NCI-H2227 treated with DMSO at 0.1 percent for 48 hours (cell line): ENCODE measurements at regions not wholly inside any gene's neighbourhood (a gene's known extent, or its start where the extent isn't known, plus 50 kb on each side); places are given as distances from the start of the nearest gene placed in this dataset.

ENCODE experiments used
- DNase-seq: peaks from one replicate; lab custom pipeline; 2025; lab: John Stamatoyannopoulos, UW

DNA sequence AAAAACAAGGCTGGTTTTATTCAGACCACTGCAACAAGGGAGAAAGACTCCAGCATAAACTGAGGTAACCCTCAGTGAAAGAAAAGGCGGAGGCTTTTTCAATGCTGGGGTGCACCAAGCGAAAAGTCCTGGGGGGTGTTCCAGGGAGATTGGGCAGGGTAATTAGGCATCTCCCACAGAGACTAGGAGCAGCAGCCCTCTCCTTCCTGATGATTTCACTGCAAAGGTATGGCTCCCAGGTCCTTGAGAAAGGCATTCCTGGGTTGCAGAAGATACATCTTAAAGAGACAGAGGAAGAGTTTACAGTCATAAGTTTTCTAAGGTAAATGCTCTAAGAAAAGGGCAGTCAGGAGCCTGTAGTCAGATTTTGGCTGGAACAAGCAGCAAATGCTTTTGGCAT, 412.0 kb downstream of the FOXO1 start:
- no peak for DNase-seq

GRCh38 chr13:40255551-40255950, 410.9 kb downstream of the FOXO1 start:
- DNase-seq: no peak

DNA sequence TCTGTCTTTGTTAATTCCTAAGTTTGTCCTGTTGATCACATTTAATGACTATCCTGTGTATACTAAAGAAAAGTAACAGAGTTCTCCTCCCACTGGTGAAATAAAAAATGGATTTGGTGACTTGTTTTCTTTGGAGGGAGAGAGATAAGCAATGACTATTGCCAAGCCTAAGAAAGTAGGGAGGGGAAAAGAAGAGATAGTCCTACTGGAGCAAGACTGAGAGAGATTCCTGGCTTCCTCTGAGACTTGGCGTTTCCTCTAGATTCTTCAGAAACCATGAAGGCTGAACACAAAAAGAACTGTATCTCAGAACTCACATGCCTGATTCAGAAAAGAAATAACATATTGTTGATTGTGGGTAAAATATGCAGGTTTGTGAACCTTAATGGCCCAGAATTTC, 406.5 kb downstream of the FOXO1 start:
- DNase-seq: no peak

GRCh38 chr13:40261336-40261735, 405.1 kb downstream of the FOXO1 start:
- DNase-seq: no peak

DNA sequence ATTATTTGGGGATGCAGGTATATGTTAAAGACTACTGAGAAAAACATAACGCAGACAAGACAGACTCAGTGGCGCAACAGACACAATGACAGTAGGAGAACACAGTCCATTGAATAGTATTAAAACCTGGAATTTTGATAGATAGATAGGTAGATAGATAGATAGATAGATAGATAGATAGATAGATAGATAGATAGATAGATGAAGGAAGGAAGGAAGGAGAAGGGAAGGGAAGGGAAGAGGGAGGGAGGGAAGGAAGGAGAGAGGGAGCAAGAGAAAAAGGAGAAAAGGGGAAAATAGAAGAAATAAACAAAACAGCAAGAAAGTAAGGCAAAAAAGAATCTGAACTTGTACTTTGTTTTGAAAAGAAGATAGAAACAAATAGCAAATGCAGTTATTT, 404.5 kb downstream of the FOXO1 start:
- no peak for DNase-seq

GRCh38 chr13:40269086-40269485, 397.4 kb downstream of the FOXO1 start:
- no peak for DNase-seq

- no peak for DNase-seq
Measured at GRCh38 chr13:40270726-40271125, 395.7 kb downstream of the FOXO1 start.

- DNase-seq: no peak
Measured at GRCh38 chr13:40271271-40271885, 395.1 kb downstream of the FOXO1 start.

GRCh38 chr13:40271931-40272775, 394.3 kb downstream of the FOXO1 start:
- DNase-seq: no peak

- DNase-seq: no peak
Measured at GRCh38 chr13:40272776-40273139, 393.7 kb downstream of the FOXO1 start.

GRCh38 chr13:40273253-40274025, 393.0 kb downstream of the FOXO1 start:
- no peak for DNase-seq

DNA sequence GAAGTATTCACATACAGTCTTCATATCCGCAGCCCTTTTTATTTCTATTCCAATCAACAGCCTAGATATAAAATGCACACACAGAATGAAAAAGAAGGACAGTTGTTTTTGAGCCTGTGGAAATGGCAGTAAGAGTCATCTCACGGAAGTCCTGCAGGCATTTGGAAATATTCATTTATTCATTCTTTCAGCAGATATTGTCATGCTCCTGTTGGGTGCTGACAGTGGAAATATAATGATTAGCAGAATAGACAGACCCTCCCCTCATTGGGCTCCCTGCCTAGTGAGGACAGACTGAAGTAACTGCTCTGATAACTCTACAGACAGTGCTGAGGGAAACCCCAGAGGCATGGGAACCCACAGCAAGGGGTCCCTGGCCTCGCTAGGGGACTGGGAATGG, 392.3 kb downstream of the FOXO1 start:
- DNase-seq: no peak

GRCh38 chr13:40275155-40275554, 391.3 kb downstream of the FOXO1 start:
- DNase-seq: no peak

GRCh38 chr13:40275636-40276035, 390.8 kb downstream of the FOXO1 start:
- DNase-seq: no peak

DNA sequence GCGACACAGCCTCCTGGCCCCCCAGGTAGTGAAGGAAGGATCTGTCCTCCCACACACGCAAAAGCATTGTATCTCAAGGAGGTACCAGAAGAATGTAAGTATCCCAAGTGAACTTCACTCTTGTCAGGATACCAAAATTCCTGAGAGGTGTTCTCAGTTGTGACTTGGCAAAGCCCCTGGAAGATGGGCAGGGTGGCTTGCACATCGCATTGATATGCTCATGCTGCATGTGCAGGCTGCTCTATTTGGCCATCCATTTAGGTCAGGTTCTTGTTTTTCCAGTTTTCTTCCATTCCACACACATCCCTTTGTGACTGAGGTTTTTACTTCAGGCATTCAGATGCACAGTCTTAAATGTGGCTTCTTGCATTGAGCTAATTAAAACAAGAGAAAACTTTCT, 382.8 kb downstream of the FOXO1 start:
- no peak for DNase-seq

- DNase-seq: no peak
Measured at GRCh38 chr13:40285634-40286033, 380.8 kb downstream of the FOXO1 start.

DNA sequence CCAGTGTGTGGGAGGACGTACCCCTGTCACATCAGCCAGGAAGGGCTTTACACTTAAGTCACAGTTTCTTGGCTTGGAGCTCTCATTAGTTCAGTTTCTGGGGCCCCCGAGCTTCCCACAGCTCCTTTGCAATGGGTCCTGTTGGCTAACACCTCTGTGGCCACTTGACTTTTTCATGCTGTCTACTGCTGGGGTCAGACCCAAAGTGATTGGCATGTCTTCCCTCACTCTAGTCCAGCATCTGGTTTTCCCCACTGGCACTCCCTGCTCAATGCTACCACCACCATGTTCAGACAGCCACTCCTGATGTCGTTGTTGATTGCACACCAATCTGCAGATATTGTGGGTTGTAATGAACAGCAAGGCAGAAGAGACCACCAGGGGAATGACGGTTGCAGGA, 379.0 kb downstream of the FOXO1 start:
- no peak for DNase-seq

DNA sequence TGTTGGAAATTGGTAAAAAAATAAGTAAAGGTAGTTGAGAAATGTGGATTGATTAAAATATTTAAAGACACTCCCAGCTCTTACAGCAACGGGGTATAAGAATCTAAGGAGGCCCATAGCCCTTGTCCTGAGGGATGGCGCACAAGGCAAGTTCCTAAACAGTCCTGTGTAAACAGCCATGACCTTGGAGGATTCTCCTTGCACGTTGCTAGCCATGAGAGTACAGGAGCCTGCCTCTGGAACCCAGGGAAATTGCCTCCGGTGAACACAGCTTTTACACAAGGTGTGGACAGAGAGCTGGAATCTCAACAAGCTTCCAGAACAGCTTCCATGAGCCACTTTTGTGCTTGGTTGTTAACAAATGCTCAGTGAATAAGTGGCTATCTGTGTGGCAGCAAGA, 378.2 kb downstream of the FOXO1 start:
- DNase-seq: no peak

DNA sequence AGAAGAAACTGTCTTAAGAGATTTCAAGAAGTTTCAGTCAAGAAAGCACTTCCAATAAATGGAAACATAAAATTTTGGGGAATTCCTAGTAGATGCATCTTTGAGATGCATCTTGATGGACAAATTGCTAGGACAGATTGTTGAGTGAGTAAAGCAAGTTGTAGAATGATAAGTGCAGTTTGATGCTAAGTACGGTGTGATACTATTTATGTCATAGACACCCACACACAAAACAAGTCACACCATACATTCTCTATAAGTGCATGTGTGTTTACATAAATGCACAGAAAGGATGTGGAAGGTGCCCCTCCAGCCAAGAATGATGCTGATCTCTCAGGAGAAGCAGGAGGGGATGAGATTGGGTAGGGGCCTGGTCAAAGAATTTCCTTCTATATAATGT, 375.7 kb downstream of the FOXO1 start:
- no peak for DNase-seq

- DNase-seq: no peak
Measured at GRCh38 chr13:40292108-40292507, 374.3 kb downstream of the FOXO1 start.

DNA sequence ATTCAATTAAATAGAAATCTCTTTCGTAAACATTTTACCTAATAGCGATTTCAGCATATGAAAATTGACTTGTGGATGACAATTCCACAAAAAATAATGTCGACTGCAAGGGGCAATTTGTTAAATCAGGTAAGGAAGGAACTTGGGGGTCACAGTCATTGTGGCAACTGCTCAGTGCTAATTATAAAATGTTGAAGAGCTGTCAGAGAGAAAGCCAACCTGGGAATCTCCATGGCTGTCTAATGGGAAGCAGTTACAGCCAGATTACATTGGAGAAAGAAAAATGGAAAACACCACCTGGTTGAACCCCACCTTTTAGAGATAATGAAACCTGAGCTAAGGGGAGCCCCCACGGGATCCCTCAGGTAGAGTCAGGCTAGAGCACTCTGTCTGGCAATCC, 373.9 kb downstream of the FOXO1 start:
- DNase-seq: no peak

DNA sequence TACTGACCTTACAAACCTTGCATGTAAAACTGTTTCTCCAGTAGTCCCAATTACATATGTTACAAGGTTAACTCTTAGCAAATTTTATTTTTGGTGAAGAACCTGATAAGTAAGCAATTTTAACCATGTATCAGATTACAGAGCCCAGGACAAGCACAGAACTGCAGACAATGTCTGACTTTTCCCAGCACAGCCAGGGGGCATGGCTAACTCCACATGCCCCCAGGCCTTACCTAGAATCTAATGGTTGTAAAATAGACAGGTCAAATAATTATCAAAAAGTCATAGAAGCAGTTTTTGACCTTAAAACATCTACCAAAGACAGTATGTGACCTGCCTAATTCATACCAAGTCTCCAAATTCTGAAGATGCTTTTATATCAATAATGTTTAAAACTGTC, 364.1 kb downstream of the FOXO1 start:
- DNase-seq: no peak

GRCh38 chr13:40304391-40304790, 362.1 kb downstream of the FOXO1 start:
- no peak for DNase-seq
